Eye (tissue), 1 donor: ENCODE measurements at regions not wholly inside any gene's neighbourhood (a gene's known extent, or its start where the extent isn't known, plus 50 kb on each side); places are given as distances from the start of the nearest gene placed in this dataset.

ENCODE experiments used
- DNase-seq: peaks from one replicate; pipeline ENCODE4 v3.0.0-alpha.2; 2015

DNA sequence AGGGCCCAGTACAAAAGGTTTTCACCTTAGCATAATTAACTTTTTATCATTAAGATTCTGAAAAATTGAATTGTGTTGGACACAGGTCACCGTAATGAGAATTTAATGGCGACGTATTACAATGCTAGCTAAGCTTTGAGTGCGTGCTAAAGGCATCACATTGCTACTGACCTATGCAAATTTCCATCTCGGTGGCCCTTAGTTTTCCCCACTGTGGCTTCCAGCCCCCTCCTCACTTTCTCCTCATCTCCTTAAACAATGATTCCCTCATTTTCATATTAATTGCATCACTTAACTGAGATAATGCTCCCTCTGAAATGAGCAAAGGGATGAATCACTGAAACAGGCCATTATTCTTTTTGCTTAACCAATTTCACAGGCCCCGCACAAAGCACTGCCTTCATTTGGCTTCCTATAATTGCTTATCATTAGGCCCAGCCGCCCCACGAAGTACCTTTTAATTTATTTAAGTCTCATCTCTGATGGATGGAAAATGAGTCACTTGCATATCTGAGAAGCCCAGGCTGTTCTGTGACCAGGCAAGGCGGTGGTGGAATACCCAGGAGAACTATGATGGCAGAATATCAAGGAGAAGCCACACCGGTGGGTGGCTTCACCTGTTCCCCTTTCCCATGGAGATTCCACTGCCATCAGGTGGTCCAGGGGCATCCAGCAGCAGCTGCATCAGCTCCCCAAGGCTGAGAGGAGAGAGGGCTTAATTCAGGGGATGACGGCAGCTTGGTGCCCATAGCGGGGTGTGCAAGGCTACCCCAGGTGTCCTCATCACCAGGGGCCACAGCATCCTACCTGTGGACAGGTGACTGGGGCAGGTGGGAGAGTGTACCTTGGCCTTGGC is 223.8 kb upstream of the BOD1L1 start:
- no peak for DNase-seq

DNA sequence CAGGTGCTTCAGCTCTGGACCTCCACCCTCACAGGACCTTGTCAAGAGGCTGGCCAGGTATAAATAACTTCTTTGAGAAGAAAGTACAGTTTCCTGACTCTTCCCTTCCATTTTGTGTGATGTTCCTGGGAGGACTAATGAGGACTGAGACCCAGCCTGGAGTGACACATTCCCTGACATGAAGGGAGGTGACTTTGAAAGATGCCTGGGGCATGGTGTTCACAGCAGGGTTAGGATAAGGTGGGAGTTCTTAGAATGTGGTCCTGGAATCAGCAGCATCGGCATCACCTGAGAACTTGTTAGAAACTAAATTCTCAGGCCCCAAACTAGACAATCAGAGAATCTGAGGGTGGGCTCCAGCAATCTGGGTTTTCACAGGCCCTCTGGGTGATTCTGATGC is 224.9 kb upstream of the BOD1L1 start:
- no peak for DNase-seq

DNA sequence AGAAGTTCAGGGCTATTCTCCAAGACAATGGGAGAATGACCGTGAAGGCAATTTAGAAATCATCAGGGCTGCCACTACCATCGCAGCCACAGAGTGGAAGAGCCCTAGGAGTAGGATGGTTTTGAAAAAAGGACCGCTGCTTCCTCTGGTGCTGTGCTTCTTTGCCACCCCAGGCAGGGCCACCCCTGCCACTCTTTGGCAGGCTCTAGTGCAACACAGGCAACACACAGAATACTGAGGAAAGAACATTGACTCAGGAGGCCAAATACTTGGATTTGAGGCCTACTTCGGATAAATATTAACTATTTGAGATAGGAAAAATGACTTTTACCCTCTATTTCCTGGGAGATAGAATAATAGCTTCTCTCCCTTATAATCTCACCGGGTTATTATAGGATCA is 228.9 kb upstream of the BOD1L1 start:
- DNase-seq: no peak

DNA sequence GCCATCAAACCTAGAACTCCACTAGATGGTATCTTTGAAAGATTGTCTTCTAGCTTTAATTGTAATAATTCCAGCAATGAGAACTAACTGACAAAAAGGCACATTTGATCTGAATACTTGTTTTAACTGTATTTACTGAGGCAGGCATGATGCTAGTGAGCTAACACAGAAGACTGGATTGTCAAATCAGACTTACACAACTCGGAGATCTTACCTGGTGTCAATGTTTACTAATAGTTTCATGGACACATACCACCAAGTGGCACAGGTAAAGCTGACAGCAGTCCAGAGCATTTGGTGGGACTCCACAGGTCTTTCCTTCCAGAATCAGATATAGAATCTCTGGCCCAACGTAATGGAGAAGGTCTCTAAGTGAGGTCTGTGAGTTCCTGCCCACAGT is 229.9 kb upstream of the BOD1L1 start:
- no peak for DNase-seq

DNA sequence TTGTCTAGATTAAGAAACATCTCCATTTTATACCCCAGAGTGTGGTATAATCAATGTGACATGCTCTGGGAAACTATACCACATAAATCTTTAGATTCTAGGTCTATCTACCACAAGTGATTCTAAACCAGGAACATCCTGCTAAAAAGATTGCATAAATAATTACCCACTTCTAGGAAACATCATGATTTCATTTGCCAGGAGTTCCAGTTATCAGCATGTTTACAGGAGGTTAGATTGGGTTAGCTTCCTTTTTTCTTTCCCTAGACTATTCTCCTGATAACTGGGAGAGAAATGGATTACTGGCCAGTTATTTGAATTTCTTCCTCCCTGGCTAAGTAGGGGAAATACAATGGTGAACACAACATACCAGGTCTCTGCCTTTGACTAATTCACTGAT is 230.3 kb upstream of the BOD1L1 start:
- DNase-seq: no peak

DNA sequence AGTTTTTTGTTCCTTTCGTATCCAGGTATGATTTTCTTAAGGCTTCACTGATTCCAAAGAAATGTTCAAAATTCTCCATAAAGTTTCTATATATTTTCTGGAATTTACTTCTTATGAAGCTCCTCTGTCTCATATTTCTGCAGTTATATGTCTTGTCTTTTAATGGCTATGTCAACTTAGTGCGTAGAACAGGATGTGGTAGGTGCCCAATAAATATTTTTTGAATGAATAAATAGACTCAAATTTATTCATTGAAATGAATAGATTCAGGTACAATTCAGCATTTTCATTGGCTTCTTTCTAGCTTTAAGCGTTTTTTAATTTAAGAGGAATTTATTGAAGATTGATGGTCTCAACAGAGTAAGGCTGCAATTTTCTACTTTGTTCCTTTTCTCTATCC is 231.9 kb upstream of the BOD1L1 start:
- no peak for DNase-seq

DNA sequence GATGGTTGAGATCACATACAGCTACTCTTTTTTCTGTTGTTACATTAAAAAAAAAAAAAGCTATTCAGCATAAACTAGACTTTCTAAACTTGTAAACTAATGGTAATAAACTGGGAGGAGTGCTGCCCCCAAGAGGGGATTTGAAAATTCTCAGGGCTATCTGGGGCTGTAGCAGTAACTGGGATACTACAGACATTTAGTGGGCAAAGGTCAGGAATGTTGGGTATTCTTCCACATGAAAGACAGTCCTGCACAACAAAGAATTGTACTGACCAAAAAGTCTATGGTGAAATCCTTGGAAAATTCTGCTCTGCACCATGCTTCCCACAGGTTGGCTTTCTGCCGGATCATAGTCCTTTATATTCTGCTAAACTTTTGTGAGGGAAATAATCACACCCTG is 232.6 kb upstream of the BOD1L1 start:
- DNase-seq: no peak

DNA sequence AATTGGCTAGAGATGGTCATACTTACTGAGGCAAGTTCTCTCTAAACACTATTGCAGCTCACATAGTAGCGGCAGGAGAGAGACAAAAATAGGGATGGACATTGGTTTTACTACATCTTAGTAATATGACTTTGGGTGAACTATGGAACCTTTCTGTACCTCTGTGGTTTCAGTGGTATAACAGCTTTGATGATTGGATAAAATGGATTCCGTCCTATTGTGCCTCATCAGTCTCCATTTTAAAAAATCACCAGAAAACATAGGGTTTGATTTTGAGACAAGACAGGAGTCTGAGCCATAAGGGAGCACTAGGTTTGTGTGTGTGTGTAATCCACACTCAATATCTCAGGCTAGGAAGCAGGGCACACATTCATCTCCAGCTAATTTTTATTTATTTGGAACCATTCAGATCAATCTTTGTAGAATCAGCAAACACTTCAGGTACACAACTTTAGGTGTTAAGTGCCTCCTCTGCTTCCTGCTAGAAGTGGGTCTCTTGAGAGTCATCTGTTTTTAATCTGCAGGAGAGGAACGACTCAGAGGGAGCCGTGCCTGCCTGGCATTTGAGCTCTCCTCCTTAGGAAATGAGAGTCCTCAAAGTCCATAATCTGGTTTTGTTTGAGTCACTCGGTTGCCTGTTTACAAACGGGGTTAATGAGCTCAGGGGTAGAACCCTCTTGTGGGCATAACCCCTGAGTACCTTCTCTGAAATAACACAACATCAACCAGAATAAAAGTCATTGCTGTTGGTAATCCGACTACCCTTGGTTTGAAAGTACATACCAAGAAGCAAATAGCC is 238.5 kb upstream of the BOD1L1 start:
- no peak for DNase-seq

DNA sequence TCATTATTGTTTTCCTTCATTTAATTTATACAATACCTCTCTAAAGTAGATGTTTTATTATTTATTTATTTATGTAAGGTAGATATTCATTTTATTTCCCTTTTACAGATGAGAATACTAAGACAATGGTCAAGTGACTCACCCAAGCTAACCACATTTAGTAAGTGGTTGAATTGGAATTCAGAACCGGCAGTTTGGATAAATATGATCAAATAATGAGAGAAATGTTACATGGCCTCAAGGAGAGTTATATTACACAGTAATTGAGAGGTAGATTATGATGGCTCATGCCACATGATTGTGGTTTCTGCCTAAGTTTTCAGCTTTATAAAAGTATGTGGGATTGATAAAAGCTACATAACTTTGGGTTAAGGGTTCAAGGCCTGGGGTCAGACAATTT is 239.4 kb upstream of the BOD1L1 start:
- no peak for DNase-seq

DNA sequence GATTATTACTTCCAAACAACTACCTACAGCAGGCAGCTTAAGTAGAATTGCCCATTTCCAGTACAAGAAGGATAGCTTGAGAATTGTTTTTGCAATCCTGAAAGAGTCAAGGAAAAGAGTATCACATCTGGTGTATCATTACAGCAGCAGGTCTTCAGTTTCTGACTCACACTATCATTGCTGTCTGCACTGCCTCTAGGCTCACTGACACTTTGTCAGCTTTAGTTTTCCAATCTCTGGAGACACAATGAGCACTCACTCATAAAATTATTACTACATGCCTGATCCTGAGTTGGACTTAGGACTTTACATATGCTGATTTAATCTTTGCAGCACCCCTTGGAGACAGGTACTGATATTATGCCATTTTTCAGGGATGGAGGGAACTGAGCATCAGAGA is 244.6 kb upstream of the BOD1L1 start:
- DNase-seq: no peak

DNA sequence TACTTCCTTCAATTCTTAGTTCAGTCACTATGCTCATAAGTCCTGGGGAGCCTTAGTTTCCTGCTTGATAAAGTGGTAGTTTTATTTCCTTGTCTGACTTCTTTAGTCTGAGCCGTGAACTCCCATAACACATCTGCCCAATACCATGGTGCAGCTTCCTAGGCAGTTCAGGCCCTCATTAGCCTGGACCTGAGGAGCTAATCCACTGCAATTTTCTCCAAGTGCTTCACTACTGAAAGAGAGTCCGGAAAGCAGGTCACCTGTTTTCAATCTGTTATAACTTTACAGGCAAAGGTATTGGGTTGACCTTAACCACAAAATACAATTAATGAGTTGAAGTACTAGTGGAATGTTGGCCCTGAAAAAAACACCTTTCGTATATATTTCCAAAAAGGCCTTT is 245.4 kb upstream of the BOD1L1 start:
- no peak for DNase-seq

DNA sequence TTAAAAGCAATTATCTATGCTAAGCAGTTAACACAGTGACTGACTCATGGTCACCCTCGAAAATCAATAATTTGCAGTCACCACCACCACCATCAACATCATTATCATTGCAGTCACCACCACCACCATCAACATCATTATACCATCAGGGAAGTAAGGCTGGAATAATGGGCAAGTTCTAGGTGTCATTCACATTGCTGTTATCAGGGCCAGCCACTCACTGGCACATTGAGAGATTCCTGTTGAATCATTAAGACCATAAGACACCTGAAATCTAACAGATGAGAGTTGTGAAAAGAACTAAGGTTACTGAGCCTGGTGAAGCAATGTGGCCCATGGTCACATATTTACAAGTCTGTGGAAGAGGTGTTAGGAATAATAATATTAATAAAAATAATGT is 247.7 kb upstream of the BOD1L1 start:
- DNase-seq: no peak

DNA sequence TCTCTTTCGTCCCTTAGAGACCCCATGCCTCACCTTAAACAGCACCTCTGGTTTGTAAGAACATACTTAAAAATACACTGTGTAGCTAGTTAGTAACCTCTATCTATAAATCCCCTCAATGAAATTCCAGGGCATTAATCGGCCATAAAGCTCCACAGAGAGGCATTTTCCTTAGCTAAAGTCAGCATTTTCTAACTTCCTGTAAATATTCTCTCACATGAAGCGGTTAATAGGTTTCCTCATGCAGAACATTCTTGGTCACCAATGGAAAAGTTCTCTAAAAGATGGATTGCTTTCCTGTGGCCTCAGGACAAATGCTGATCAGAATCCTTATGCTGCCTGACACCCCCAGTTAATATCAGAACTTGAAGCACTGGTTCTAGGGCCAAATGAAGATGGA is 248.6 kb upstream of the BOD1L1 start:
- peak; percentile 28 for DNase-seq

DNA sequence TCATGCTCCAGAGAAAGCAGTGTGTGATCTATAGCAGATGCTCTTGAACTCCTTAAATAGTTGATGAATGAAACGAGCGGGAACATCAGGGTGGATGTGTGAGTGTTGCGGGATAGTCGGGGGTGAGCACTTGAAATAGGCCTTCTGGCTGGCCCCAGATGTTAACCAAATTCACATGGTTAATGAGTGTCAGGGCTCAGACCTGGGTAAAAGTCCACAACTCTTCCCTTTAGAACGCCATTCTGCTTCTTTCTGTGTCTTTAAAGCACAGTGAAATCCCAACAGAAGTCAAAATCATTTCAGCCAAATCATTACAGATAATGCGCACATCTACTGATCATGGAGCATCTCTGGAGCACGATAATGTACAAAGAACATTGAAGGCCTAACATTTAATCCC is 249.4 kb upstream of the BOD1L1 start:
- DNase-seq: no peak

DNA sequence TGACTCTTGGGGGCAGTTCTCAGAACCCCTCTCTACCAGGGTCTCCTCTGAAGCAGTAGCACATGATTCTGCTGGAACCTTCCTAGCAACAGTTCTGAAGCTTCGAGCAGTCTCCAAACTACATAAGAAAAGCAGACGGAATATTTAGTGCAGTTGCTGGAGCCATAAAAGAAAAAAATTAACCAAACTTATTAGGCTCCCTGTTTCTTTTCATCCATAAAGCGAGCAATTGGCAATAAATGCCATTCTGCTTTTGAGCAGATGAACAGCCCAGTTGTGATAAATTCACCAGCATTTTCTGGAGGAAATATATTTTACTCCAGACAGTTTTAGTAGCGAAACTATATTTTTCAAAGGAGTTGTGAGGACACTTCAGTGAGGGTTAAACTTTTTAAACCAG is 250.1 kb upstream of the BOD1L1 start:
- DNase-seq: no peak

DNA sequence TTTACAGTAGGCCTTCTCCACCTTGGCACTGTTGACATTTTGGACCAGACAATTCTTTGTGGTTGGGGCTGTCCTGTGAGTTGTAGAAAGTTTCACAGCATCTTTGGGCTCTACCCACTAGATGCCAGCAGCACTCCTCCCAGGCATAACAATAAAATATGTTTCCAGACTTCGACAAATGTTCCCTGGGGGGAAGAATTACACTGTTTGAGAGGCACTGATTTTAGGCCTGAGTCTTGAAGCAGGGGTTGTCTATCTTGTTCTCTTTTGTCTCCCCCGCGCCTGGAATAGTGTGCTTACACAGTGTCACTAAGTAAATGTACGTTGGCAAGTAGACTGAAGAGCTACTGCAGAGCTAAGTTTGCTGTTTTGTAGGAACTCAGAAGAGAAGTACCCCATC is 254.4 kb upstream of the BOD1L1 start:
- peak; percentile 9 for DNase-seq

DNA sequence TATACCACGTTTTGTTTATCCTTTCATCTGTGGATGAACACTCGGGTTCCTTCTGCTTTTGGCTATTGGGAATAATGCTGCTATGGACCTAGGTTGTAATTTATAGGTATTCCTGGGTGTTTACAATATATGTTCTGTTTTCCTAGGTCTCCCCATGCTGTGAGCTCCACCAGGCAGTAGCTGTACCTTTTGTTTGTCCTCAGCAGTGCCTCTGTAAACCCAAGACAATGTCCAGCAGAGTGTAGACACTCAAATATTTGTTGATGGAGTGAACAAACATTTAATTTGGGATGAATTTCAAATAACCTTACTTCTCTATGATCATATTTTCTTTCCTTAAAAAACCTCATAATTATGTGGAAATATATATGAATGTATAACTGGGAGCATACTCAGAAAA is 259.5 kb upstream of the BOD1L1 start:
- DNase-seq: no peak

DNA sequence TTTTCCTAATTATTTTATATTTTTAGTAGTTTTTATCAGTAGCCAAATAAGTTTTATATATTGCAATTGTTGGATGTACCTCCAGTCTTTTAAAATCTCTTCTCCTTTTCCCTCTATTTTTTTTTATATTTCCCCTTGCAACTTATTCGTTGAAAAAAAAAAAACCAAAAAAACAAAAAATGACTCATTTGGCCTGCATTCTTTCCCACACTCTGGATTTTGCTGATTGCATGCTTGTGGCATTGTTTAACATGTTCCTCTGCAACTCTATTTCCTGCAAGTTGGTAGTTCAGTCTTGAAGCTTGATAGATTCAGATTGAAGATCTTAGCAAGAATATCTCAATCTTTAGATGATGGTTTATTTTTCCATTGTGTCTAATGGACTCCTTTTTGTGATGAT is 260.6 kb upstream of the BOD1L1 start:
- DNase-seq: no peak

DNA sequence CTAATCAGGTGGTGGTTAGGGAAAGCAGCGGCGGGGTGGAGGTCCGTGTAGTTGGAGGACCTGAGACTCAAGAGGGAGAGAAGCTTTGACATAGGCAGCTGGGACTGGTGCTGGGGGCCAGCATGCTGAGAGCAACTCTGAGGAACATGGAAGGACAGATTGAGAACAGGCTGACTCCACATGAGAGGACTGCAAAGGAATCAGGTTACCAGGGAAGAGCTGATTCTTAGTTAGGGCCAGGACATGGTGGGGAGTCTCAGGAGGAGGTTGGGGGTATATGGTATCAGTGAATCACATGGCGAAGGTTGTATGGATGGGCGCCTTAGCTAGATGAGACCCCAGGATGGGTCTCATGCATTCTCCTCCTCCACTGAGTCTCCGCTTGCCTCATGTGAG is 264.0 kb upstream of the BOD1L1 start:
- no peak for DNase-seq

DNA sequence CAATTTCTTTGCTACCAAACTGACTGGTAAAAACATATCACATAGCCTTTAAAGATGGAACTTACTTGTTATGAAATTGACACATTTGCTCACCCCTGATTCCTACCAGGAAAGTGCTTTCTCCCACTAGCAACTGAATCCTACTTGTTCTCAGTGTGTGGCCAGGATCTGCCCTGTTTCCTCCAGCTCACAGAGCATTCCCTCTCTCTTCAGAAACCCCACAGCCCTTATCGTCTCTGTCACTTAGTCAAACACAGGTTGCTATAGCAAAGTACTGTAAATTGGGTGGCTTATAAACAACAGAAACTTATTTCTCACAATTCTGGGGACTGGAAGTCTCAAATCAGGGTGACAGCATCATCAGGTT is 265.2 kb upstream of the BOD1L1 start:
- no peak for DNase-seq

DNA sequence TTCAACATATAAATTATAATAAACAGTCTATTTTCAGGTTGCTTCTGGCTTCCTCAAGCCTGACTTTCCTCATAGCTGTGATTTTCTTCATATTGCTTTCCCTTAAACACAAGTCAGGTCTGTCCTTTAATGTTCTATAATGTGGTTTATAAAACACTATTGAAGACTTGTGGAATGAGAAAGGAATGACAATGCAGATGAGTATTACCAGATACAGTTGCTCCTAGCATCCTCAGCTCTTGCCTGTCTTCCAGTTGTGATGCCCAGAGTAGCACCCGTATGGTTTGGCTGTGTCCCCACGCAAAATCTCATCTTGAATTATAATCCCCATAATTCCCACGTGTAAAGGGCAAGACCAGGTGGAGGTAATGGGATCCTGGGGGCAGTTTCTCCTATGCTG is 265.7 kb upstream of the BOD1L1 start:
- no peak for DNase-seq

DNA sequence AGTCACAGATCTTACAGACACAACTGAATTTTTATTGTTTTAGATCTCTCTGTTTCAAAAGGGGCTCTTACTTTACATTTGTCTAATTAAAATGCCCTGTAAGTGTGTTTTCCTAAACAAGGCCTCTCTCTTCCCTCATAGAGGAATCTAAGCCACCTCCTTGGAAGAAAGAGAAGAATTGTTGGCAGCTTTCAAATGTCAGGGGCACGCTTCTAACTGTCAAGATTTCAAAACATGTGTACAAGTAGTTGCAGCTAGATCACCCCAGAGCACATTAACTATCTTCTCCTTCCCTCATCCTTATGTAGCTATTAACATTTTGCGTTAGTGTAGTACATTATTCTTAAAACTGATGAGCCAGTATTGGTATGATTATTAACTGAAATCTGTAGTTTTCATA is 266.5 kb upstream of the BOD1L1 start:
- DNase-seq: no peak

DNA sequence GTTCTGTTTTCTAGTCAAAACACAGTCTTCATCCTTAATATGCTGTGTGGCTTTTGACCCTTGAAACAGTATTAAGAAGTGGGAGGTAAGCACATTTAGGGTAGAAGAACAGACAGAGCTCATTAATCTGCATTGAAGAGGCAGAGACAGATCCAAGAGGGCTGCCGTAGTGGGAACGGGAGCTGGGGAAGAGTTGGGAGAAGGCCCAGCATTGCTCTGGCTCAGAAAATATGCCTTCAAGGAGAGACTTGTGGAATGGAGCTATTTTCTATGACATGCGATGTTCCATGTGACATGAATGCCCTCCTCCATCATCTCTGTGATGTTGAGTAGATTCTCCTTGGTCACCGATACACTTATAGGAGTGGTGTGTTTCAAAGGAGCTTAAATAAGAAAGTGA is 273.3 kb upstream of the BOD1L1 start:
- DNase-seq: no peak

DNA sequence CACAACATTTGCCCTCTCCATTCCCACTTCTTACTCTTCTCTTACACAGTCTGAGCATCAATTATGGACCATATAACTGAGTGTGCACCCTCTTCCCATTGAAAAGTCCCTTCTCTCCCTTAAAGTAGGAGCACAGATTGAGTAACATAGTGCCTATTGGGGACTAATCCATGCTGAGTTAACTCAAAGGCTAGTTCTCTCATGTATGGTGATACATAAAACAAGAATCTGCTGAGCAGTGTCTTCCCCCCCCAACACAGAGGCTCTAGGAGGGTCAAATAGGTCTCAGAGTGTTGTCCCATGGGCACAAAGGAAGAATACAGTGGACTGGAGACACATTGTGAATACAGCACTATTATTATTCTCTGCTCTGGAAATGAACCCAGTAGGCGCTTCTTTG is 274.6 kb upstream of the BOD1L1 start:
- no peak for DNase-seq

DNA sequence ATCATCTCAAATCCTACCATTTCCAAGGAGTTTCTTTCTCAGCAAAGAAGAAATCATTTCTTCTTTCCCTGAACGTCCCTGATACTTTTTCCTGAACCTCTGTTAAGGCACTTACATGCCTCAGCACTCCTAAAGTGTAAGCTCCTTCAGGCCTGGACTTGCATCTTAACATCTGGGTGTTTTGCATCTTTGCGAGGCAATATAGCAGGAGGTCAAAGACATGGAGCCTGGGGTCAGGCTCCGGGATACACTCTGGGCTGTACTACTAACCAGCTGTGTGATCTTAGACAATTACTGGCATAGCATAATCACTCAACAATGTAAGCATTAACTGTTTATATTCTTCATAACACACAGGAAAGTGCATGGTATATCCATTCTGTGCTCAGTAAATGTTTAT is 275.5 kb upstream of the BOD1L1 start:
- no peak for DNase-seq
